ENCODE measurements at regions not wholly inside any gene's neighbourhood (a gene's known extent, or its start where the extent isn't known, plus 50 kb on each side); places are given as distances from the start of the nearest gene placed in this dataset.

- TF ChIP-seq CTCF (IDR thresholded peaks at IDR 0.05; ENCODE audit: borderline replicate concordance, extremely low read depth, low read length, poor library complexity, severe bottlenecking) (no peak), EZH2 (IDR thresholded peaks at IDR 0.05; ENCODE audit: borderline replicate concordance, low read depth, low read length, severe bottlenecking) (no peak)
These were observed 66.5 kb upstream of the IRX4 start for GRCh38 chr5:1949253-1949652.

All from DND-41 (cell line).